ENCODE measurements at regions not wholly inside any gene's neighbourhood (a gene's known extent, or its start where the extent isn't known, plus 50 kb on each side); places are given as distances from the start of the nearest gene placed in this dataset.
"Not testable (repeated sequence)": the region's sequence is repeated elsewhere in the genome, so short reads cannot be mapped to it uniquely, and the experiment has no call there.

- ChIA-PET POLR2A (no interaction called here), CTCF (no interaction called here)
Observed at GRCh38 chr9:2424619-2425033, 197.0 kb upstream of the VLDLR start.

- POLR2A ChIA-PET, result no interaction called here
- CTCF ChIA-PET, result no interaction called here
Observed at GRCh38 chr9:2425676-2426075, 195.9 kb upstream of the VLDLR start.

- ChIA-PET POLR2A (no interaction called here), CTCF (no interaction called here)
Observed at GRCh38 chr9:2427120-2427891, 194.3 kb upstream of the VLDLR start.

- POLR2A ChIA-PET, result no interaction called here
- CTCF ChIA-PET, result no interaction called here
Observed at GRCh38 chr9:2439957-2440356, 181.6 kb upstream of the VLDLR start.

- CTCF ChIA-PET, POLR2A ChIA-PET: not testable (repeated sequence)
Observed at GRCh38 chr9:2443933-2444332, 177.7 kb upstream of the VLDLR start.

GRCh38 chr9:2448193-2448738 lies 173.3 kb upstream of the VLDLR start:
- ChIA-PET POLR2A (no interaction called here), CTCF (no interaction called here)

GRCh38 chr9:2453106-2453505 lies 168.5 kb upstream of the VLDLR start:
- ChIA-PET POLR2A (no interaction called here), CTCF (no interaction called here)

GRCh38 chr9:2453701-2454100 lies 167.9 kb upstream of the VLDLR start:
- CTCF ChIA-PET, result no interaction called here
- POLR2A ChIA-PET, result no interaction called here

- ChIA-PET CTCF (no interaction called here), POLR2A (no interaction called here)
Observed at GRCh38 chr9:2459756-2460155, 161.8 kb upstream of the VLDLR start.

- POLR2A ChIA-PET, result interaction anchor here (0.5 kb wide), 1 partner anchor 1040 kb away, joined by 3 read pairs; no protein-coding TSS in a partner anchor
- CTCF ChIA-PET, result no interaction called here
Observed at GRCh38 chr9:2461892-2462291, 159.7 kb upstream of the VLDLR start.

GRCh38 chr9:2464624-2465023 lies 157.0 kb upstream of the VLDLR start:
- ChIA-PET POLR2A (no interaction called here), CTCF (no interaction called here)

GRCh38 chr9:2465516-2465915 lies 156.1 kb upstream of the VLDLR start:
- ChIA-PET POLR2A (no interaction called here), CTCF (no interaction called here)

- CTCF ChIA-PET, result no interaction called here
- POLR2A ChIA-PET, result no interaction called here
Observed at GRCh38 chr9:2465921-2466460, 155.6 kb upstream of the VLDLR start.

GRCh38 chr9:2466703-2467102 lies 154.9 kb upstream of the VLDLR start:
- POLR2A ChIA-PET, result no interaction called here
- CTCF ChIA-PET, result no interaction called here

GRCh38 chr9:2469681-2470221 lies 151.8 kb upstream of the VLDLR start:
- ChIA-PET CTCF (interaction anchor here (0.6 kb wide), 1 partner anchor 198 kb away, joined by 3 read pairs; no protein-coding TSS in a partner anchor), POLR2A (no interaction called here)

GRCh38 chr9:2473681-2474080 lies 147.9 kb upstream of the VLDLR start:
- ChIA-PET POLR2A (no interaction called here), CTCF (no interaction called here)

GRCh38 chr9:2477755-2478154 lies 143.8 kb upstream of the VLDLR start:
- ChIA-PET POLR2A (no interaction called here), CTCF (no interaction called here)

- ChIA-PET CTCF (no interaction called here), POLR2A (no interaction called here)
Observed at GRCh38 chr9:2478421-2478820, 143.2 kb upstream of the VLDLR start.

GRCh38 chr9:2479056-2479565 lies 142.5 kb upstream of the VLDLR start:
- ChIA-PET CTCF (no interaction called here), POLR2A (no interaction called here)

GRCh38 chr9:2480255-2480837 lies 141.2 kb upstream of the VLDLR start:
- ChIA-PET CTCF (no interaction called here), POLR2A (no interaction called here)

- ChIA-PET CTCF (no interaction called here), POLR2A (no interaction called here)
Observed at GRCh38 chr9:2481216-2481615, 140.4 kb upstream of the VLDLR start.

All from activated CD8-positive, alpha-beta memory T cell treated with anti-CD3 and anti-CD28 coated beads for 36 hours (primary cell).